Colonic mucosa (tissue), 4 donors: ENCODE measurements at regions not wholly inside any gene's neighbourhood (a gene's known extent, or its start where the extent isn't known, plus 50 kb on each side); places are given as distances from the start of the nearest gene placed in this dataset.

Experiments used
- DNase-seq: peaks from one replicate; pipeline ENCODE4 v3.0.0-alpha.2; 2020
- H3K27ac ChIP-seq: fragments of 200-600 bp; one replicate; pipeline ENCODE4 v1.8.0; 2021
- H3K27me3 ChIP-seq: fragments of 200-600 bp; one replicate; pipeline ENCODE4 v1.8.0; 2021
- H3K36me3 ChIP-seq: fragments of 200-600 bp; one replicate; pipeline ENCODE4 v1.8.0; 2021
- H3K4me1 ChIP-seq: fragments of 200-600 bp; one replicate; pipeline ENCODE4 v1.8.0; 2021; ENCODE audit warnings: mild to moderate bottlenecking
- H3K4me3 ChIP-seq: fragments of 200-600 bp; one replicate; pipeline ENCODE4 v1.8.0; 2021
- H3K9ac ChIP-seq, 2 donors: one replicate each; pipeline ENCODE4 v1.7.0; 2013; ENCODE audit warnings: control low read depth in 2 of 2, low read depth in 2 of 2, low read length in 2 of 2
- H3K9me3 ChIP-seq: fragments of 200-600 bp; one replicate; pipeline ENCODE4 v1.8.0; 2021
- intact Hi-C: fragments of 100-400 bp; cut with DNase I; formaldehyde crosslinking; loops from one replicate; pipeline ENCODE4 v1.14.1; 2022
- TF ChIP-seq, protein P1 (sequence below): fragments of 200-600 bp; IDR thresholded peaks from one replicate; pipeline ENCODE4 v1.8.0; 2022; ENCODE audit warnings: antibody characterized with exemption, mild to moderate bottlenecking
- donor health status: healthy.
- donor health status: DM: no; HTN: no; CAD: no.
- donor health status: DM: no; HTN: no; CAD: no.

GRCh38 chr4:17218786-17219185, 293.1 kb downstream of the QDPR start:
- Histone ChIP-seq H3K27me3 (no peaks in the 10 kb centered on the region), H3K4me1 (no peaks in the 10 kb centered on the region), H3K4me3 (no peak overlapping the region), H3K9ac (no peak overlapping the region), H3K36me3 (no peaks in the 10 kb centered on the region), H3K27ac (no peak overlapping the region), H3K9me3 (no peaks in the 10 kb centered on the region)
- no peak for DNase-seq
- intact Hi-C loops, result no loop called here
- TF ChIP-seq, protein P1, sequence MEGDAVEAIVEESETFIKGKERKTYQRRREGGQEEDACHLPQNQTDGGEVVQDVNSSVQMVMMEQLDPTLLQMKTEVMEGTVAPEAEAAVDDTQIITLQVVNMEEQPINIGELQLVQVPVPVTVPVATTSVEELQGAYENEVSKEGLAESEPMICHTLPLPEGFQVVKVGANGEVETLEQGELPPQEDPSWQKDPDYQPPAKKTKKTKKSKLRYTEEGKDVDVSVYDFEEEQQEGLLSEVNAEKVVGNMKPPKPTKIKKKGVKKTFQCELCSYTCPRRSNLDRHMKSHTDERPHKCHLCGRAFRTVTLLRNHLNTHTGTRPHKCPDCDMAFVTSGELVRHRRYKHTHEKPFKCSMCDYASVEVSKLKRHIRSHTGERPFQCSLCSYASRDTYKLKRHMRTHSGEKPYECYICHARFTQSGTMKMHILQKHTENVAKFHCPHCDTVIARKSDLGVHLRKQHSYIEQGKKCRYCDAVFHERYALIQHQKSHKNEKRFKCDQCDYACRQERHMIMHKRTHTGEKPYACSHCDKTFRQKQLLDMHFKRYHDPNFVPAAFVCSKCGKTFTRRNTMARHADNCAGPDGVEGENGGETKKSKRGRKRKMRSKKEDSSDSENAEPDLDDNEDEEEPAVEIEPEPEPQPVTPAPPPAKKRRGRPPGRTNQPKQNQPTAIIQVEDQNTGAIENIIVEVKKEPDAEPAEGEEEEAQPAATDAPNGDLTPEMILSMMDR, result no peak

DNA sequence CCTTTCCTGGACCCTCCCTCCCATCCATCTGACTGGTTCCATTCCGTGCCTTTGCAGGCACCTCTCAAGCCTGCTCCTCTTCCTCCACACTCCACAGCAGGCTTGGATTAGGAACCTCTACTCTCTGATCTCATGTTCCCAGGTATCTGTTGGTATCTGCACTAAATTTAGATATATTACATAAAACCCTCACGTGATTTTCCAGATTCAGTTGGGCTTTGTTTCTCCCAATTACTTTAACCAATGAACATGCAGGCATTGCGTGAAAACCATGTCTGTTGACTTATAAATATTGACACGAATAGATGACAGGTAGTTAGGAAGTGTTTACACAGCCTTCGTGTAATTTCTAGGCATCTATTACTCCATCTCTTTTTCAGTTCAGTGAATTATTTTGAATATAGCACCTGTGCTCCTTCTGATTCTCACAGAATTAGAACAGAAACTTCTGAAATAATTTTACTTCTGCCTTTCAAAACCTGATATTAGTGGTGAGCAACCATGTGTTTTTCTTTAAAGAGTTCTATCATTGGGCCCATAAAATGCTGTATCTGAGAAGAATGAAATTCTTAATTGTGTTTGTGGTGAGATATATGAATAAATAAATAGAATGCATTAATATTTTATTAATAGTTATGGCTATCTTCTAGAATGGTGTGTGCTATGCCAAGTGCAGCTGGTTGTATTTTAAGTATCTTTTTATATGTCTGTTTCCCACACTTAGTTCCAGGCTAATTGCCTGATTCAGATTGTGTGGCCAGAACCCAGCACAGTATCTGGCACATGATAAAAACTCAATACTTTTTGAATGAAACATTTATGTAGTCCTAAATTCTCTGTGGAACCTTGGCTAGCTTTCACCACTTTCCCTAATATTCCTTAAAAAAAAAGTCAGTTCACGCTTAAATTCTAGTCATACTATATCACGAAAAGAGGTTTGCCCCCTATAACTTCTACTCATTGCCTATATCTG, 304.8 kb downstream of the QDPR start:
- no peaks in the 10 kb centered on the region for H3K27me3 ChIP-seq
- no peak overlapping the region for H3K4me3 ChIP-seq
- no peaks in the 10 kb centered on the region for H3K36me3 ChIP-seq
- TF ChIP-seq, protein P1, result no peak
- no peaks in the 10 kb centered on the region for H3K9me3 ChIP-seq
- H3K27ac ChIP-seq, result no peak overlapping the region
- no peak overlapping the region for H3K9ac ChIP-seq
- H3K4me1 ChIP-seq, result no peaks in the 10 kb centered on the region
- DNase-seq, result no peak
- intact Hi-C loops, result no loop called here

GRCh38 chr4:17204908-17205307, 306.5 kb upstream of the LDB2 start:
- Histone ChIP-seq H3K27ac (no peak overlapping the region), H3K4me1 (no peaks in the 10 kb centered on the region), H3K27me3 (no peaks in the 10 kb centered on the region), H3K9ac (no peak overlapping the region), H3K4me3 (no peak overlapping the region), H3K9me3 (no peaks in the 10 kb centered on the region), H3K36me3 (no peaks in the 10 kb centered on the region)
- no peak for DNase-seq
- intact Hi-C loops, result no loop called here
- TF ChIP-seq, protein P1, result no peak

DNA sequence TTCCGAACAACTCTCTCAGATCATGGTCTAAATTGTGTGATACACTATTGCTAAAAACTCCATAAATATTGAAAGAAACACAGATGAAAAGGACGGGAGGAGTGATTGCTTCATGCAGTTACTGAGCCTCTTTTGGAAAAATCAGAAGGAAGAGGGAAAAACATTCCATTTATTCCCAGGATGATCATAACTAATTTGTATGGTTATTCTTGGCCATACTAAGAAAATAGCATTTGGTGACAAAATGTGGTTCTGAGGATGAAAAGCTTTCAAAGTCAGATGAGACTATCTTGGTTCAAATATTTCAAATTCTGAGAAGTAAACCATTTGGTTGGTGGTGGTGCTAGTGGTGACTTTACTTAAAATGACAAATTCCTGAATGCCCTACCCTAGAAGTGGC, 305.4 kb upstream of the LDB2 start:
- H3K4me1 ChIP-seq, result no peaks in the 10 kb centered on the region
- intact Hi-C loops, result no loop called here
- H3K9me3 ChIP-seq, result no peaks in the 10 kb centered on the region

GRCh38 chr4:17197070-17197469, 298.6 kb upstream of the LDB2 start:
- Histone ChIP-seq H3K27me3 (no peaks in the 10 kb centered on the region), H3K36me3 (no peaks in the 10 kb centered on the region), H3K4me1 (no peaks in the 10 kb centered on the region), H3K9ac (no peak overlapping the region), H3K27ac (no peak overlapping the region), H3K4me3 (no peak overlapping the region), H3K9me3 (no peaks in the 10 kb centered on the region)
- intact Hi-C loops, result no loop called here
- no peak for DNase-seq
- TF ChIP-seq, protein P1, result no peak

More for the DNA sequence above, 305.4 kb upstream of the LDB2 start:
- Histone ChIP-seq H3K4me3 (no peak overlapping the region), H3K27ac (no peak overlapping the region), H3K36me3 (no peaks in the 10 kb centered on the region), H3K9ac (no peak overlapping the region), H3K27me3 (no peaks in the 10 kb centered on the region)
- TF ChIP-seq, protein P1, result no peak
- no peak for DNase-seq
